HG03342 (cell line): ENCODE measurements at regions not wholly inside any gene's neighbourhood (a gene's known extent, or its start where the extent isn't known, plus 50 kb on each side); places are given as distances from the start of the nearest gene placed in this dataset.

Source experiments
- ATAC-seq: cut with Tn5 transposase; IDR thresholded peaks from one replicate; pipeline ENCODE4 v1.9.1; 2021; ENCODE audit warnings: mild to moderate bottlenecking, moderate library complexity; ENCODE audit not compliant: unreplicated experiment

DNA sequence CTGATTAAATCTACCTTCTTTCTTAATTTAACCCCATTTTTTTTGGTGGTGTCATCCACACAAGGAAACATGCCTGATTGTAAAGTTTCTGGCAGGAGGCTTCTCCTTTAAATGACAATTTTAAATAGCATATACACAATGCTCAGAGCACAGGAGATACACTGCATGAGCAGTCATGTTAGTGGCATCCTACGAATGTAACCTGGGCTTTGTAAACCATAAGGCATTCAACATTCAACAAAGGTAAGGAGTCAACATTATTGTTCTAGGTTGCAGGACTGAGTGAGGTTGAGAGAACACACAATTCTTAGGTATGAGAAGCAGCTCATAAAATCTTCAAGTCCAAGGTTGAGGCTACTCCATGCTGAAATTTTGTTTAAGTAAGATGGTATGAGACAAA, 266.6 kb upstream of the SIX2 start:
- no peak for ATAC-seq

GRCh38 chr2:45275242-45275805, 266.1 kb upstream of the SIX2 start:
- no peak for ATAC-seq

DNA sequence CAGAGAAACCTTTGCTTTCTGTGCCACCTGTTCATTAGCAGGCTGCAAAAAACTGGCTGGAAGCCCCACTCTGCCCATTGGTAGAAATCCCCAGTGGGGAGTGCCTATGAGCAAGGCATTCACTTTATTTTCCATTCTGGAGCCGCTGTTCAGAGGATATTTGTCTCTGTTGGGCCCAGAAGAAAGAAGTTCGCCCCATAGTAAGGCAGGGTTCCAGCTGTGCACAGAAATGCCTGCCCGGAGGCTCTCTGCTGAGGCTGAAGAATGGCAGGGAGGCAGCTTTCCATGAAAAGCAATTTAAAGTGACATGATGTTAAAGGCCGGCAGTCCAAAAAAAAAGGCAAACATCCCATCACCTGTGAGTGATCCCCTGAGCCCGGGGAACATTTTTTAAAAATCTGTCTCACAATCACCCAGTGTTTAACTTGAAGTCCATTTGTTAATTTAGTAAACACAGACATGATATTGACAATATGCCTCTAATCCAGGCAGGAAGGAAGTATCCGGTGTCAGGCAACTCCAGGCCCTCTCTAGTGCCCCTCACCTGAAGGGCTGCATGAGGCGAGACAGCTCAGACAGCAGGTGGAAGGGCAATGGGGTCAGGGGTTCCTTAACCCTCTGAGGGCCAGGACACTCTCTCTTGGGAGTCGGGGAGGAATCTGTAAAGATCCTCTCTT, 265.1 kb upstream of the SIX2 start:
- no peak for ATAC-seq

- no peak for ATAC-seq
Observed at GRCh38 chr2:45273412-45274249, 264.4 kb upstream of the SIX2 start.

DNA sequence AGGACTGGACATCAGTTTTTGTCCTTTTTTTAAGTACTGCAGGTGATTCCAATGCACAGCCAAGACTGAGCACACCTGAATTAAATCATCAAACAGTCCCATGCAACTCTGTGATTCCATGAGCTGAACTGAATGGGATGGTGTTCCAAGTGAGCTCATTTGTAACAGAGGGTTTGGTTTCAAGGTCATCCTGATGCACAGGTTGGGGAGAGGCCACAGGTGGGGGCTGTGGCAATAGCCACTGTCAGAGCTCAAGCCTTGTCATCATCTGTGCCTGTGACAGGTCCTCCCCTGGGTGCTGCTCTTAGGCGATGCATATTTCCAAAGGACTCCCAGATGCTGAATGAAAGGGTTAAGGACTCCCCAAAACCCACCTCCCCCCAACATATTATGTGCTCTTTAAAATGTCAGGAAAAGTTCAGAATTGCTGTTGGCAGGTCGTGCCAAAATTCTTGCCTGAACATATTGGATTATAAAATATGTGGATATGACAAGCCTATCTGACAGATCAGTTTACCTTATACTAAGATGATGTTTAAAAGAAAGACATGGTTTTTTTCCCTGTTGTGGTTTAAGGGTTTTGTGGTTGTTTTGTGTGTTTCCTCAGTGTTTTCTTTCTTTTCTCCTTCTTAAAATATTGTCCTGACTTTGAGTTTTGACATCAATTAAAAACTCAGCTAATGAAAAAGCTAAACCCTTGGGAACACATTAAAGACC, 263.5 kb upstream of the SIX2 start:
- no peak for ATAC-seq

DNA sequence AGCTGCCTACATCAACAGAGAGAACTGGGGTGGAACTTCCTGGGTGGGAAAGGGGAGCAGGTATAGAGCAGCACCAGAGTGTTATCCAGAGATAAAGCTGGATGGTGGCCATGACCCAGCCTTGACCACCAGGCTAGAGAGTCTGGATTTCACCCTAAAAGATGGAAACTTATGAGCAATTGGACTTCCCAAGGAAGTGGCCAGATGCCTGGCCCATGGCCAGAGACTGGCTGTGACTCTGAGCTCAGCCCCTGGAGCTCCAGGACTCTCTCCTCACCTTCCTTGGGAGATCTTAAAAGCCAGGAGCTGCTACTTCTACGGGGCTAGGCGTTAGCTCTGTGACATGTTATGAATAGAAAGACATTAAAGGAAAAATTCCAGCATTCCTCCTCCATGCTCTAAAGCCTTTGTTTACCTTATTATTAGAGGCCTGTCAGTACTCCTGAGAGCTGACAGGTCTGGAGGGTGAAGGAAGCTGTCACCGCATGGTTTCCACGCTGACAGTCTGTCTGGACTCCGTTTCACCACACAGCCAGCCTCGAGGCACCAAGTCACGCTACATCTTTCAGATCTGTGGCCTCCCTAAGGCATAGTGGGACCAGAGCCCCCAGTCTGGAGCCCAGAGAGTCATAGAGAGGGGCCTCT, 260.0 kb upstream of the SIX2 start:
- ATAC-seq, result no peak

GRCh38 chr2:45268631-45269030, 259.4 kb upstream of the SIX2 start:
- ATAC-seq, result no peak

DNA sequence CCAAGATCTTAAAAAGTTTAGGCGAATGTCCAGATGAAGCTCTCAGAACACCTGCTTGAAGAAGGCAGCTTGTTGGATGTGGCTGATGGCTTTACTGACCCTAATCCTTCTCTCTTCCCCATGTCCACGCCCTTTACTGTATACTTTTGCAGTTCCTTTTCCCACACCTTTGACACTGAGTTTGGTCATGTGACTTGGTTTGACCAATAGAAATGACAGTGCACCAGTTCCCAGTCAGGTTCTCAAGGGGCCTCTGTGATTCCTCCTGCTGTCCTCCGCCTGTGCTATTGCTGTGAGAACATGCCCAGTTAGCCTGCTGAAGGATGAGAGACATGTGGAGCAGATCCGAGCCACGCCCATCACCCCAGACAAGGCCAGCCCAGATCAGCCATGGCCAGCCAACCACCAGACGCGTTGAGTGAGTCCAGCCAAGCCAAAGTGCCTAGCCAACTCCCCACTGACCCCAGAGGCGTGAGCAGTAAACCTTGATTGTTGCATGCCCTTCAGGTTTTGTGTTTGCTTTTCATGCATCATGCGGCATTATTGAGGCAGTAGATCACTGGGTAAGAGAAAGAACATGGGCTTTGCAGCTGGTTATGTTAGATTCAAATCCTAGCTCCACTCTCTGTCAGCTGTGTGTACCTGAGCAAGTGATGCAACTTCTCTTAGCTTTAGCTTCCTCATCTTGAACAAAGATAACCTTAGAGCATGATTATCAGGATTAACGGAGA, 258.0 kb upstream of the SIX2 start:
- no peak for ATAC-seq

DNA sequence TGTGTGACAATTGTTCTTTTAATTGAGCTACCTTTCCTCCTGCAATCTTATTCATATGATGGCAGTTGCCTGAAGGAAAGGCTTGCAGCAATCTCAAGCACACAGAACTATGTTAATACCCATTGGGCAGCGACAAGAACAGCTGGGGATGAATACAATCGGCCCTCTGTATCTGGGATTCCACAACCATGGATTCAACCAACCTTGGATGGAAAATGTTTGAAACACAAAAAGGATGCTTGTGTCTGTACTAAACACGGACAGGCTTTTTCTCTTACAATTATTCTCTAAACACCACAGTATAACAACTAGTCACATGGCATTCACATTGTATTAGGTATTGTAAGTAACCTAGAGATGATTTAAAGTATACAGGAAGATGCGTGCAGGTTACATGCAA, 256.1 kb upstream of the SIX2 start:
- no peak for ATAC-seq

DNA sequence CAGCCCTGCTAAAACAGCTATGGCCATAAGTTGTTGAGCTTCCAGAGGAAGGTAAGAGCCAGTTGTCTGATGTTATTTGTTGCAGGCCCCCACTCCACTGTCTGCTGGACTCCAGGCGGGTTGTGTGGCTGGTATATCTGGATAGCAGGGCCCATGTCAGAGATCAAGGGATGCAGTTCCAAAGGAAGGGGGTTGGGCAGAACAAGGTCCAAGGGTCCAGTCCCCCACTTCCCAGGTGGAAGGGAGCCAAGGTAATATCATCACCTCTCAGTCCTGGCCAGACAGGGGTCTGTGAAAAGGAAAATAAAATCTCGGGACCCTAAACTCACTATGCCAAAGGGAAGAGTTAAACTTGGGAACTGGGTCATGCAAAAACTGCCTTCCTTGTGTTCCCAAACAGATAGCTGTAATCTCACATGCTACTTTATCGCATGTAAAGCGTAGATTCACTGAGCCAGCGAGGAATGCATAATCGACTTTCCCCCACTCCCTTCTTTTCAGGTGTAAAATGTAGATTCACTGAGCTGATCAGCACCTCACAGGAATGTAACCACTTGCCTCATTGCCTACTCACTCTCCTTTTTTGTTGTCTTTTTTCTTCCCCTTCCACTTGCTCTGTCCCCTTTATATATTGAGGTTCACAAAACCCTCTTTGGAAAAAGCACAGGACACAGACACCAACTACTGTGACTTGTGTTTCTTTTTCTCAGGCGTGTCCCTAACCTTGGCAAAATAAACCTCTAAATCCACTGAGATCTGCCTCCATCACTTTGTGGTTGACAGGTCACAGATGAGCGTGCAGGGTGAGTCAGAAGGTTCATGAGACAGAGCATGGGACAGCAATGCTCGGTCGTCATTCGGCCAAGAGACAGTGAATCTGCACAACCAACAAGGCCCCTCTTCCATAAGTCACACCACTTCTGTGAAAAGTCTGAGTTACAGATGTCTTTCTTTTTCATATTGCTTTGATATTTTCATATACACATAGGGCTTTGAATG, 255.3 kb upstream of the SIX2 start:
- ATAC-seq, result no peak

DNA sequence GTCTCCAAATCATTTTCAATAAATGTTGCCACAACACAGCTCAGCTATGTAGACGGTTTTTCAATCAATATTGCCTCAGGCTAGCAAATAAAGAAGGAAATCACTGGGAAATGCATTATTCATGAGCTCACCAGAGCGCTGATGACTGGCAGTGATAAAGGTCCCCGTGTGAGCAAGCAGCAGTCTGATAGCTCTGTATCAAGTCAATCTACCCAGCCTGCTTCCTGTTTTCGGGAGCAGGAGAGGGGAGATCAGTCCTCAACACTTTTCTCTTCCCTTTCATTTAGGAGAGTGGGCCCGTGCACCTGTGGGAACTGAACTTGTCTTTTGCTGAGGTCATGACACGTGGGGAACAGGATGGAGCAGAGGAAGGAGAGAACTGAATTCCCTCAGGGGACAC, 253.9 kb upstream of the SIX2 start:
- no peak for ATAC-seq

DNA sequence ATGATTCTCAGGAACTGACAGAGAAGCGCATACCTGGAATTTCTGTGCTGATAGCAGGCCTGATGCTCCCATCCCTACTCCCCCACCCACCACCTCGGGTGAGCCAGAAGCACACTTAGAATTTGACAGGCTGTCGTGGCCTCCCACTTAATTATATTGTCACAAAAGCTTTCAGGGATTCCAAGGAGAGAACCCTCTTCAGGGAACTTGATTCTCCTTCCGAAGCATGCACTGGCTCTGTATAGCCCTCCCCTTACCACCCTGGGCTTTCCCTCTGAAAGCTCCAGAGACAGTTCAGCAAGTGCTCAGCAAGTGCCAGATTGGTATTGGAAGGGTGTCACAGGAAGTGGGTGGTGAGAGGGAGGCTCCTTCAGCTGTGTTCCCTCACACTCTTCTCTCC, 252.5 kb upstream of the SIX2 start:
- no peak for ATAC-seq

- ATAC-seq, result no peak
Observed at GRCh38 chr2:45260946-45261345, 251.7 kb upstream of the SIX2 start.

DNA sequence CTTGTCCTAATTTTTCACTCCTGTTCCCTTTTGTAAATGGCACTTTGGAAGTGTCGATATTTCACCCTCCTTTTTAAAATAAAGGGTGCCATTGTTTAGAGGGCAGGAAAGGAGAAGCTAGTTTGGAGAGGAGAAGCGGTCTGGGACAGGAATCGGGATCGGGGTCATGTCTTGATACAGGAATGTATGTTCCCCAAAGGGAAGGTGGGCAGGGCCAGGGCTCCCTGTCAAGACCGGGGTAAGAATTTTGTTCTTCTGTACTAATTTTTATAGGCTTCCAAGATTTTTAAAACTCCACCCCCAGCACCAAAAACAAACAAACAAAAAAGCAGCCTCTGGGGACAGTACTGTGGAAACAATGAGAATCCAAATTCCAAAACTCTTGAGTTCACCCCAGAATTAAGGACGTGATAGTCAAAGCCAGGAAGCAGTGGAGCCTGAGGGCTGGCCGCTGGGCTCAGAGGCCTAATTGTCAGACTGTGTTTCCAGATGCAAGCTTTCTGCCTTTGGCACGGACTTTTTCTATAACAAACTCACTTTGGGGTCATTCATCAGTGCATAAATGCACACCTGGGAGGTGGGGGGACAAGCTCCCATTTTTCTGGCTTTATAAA, 250.4 kb upstream of the SIX2 start:
- ATAC-seq, result no peak

DNA sequence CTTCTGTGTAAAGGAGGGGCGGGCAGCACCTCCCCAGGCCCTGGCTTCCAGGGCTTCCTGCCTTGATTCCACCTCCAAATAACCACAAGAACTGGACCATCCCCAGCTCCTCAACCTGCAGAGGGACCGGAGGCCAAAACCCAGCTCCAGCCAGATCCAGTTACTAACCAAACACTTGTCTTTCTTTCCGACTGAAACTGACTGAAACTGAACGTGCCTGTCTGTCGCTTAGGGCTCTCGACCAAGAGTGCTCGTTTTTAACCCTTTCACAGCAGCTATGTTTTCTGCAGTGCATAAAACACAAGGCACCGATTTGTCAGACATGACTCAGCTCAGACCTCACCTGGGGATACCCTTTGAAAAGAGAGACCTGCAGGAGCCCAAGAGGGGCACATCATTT, 249.9 kb upstream of the SIX2 start:
- ATAC-seq, result no peak

- no peak for ATAC-seq
Observed at GRCh38 chr2:45258311-45258710, 249.1 kb upstream of the SIX2 start.

- ATAC-seq, result no peak
Observed at GRCh38 chr2:45257820-45258219, 248.6 kb upstream of the SIX2 start.

DNA sequence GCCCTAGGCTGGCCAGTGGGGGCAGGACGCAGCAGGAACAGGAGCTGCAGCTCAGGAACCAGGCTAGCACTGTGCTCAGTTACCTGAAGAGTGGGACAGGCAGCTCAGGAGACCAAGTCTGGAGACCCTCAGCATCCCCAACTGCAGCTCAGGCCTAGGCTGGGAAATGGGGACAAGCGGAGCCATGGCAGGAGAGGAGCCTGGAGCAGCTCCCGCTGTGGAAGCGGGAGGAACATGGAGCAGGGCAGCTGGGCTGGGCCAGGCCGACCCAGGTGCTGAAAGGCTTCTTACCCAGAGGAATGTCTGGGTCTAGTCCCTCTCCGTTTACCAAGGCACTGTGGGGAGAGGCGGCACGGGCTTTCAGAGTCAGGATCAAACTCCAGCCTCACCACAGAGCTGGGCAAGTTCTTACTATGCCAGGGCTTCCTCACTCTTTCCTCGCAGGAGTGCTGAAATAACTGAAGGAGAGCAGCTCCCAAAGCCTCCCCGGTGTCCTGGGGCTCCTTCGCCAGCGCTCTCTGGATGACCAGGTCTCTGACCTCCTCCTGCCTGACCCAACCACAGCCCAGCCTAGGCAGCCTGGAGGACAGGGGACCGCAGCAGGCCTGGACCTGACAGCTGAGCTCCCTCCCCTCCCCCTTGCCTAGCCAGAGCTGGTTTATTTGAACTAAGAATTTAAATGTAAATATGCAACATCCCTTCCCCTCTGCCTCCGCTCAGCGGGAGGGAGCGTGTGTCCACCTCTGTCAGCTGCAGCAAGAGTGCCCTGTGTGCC, 247.8 kb upstream of the SIX2 start:
- no peak for ATAC-seq
